GM23248 (cell line): ENCODE measurements at regions not wholly inside any gene's neighbourhood (a gene's known extent, or its start where the extent isn't known, plus 50 kb on each side); places are given as distances from the start of the nearest gene placed in this dataset.

Source experiments
- DNase-seq: peaks from one replicate; pipeline ENCODE4 v3.0.0-alpha.2; 2015
- H2AFZ ChIP-seq: fragments of 200-600 bp; sonication (generic); 2 replicates; pipeline ENCODE4 v1.6.1; 2016; ENCODE audit warnings: antibody characterized with exemption
- H3F3A ChIP-seq: fragments of 200-600 bp; sonication (generic); 2 replicates; pipeline ENCODE4 v1.6.1; 2016; ENCODE audit warnings: mild to moderate bottlenecking, antibody characterized with exemption, mixed run types; ENCODE audit not compliant: insufficient read depth
- H3K27ac ChIP-seq: fragments of 200-600 bp; sonication (generic); 2 replicates; pipeline ENCODE4 v1.5.1; 2016; ENCODE audit warnings: mild to moderate bottlenecking
- H3K27me3 ChIP-seq: fragments of 200-600 bp; sonication (generic); replicated peaks from 2 replicates; pipeline ENCODE4 v1.6.1; 2016; ENCODE audit warnings: mild to moderate bottlenecking; ENCODE audit not compliant: insufficient read depth
- H3K36me3 ChIP-seq: fragments of 200-600 bp; sonication (generic); 2 replicates; pipeline ENCODE4 v1.6.1; 2016; ENCODE audit warnings: low read depth, mild to moderate bottlenecking
- H3K4me1 ChIP-seq: fragments of 200-600 bp; sonication (generic); 2 replicates; pipeline ENCODE4 v1.6.1; 2016; ENCODE audit warnings: mild to moderate bottlenecking; ENCODE audit not compliant: insufficient read depth
- H3K4me2 ChIP-seq: fragments of 200-600 bp; sonication (generic); one replicate; pipeline ENCODE4 v1.6.1; 2016; ENCODE audit warnings: mild to moderate bottlenecking; ENCODE audit not compliant: unreplicated experiment
- H3K4me3 ChIP-seq: fragments of 200-600 bp; sonication (generic); 2 replicates; pipeline ENCODE4 v1.5.1; 2016; ENCODE audit warnings: mild to moderate bottlenecking
- H3K79me2 ChIP-seq: fragments of 200-600 bp; sonication (generic); 2 replicates; pipeline ENCODE4 v1.6.1; 2016; ENCODE audit warnings: mild to moderate bottlenecking; ENCODE audit not compliant: insufficient read depth
- H3K9ac ChIP-seq: fragments of 200-600 bp; sonication (generic); 2 replicates; pipeline ENCODE4 v1.6.1; 2016; ENCODE audit warnings: mild to moderate bottlenecking
- H3K9me2 ChIP-seq: fragments of 200-600 bp; sonication (generic); 2 replicates; pipeline ENCODE4 v1.6.1; 2016; ENCODE audit warnings: mixed run types, mild to moderate bottlenecking, moderate library complexity; ENCODE audit not compliant: insufficient read depth
- H3K9me3 ChIP-seq: fragments of 200-600 bp; sonication (generic); one replicate; pipeline ENCODE4 v1.6.1; 2017; ENCODE audit warnings: low read depth
- H4K20me1 ChIP-seq: fragments of 200-600 bp; sonication (generic); 2 replicates; pipeline ENCODE4 v1.6.0; 2016; ENCODE audit not compliant: insufficient read depth
- EZH2 ChIP-seq: fragments of 200-600 bp; sonication (generic); IDR thresholded peaks from 2 replicates; pipeline ENCODE4 v1.6.1; 2018; ENCODE audit warnings: antibody characterized with exemption, mild to moderate bottlenecking; ENCODE audit not compliant: insufficient read depth, poor library complexity, severe bottlenecking
- EZH2phosphoT487 ChIP-seq: fragments of 200-600 bp; sonication (generic); IDR thresholded peaks from 2 replicates; pipeline ENCODE4 v1.6.1; 2018; ENCODE audit warnings: antibody characterized with exemption, moderate library complexity, mild to moderate bottlenecking, low read depth; ENCODE audit not compliant: insufficient read depth
- WGBS, 2 experiments: methylation state at CpG; one replicate each; pipeline ENCODE4 v1.1.6; 2015 to 2017; ENCODE audit warnings: low lambda C conversion rate in 2 of 2, low coverage in 1 of 2; ENCODE audit errors: missing lambda C conversion rate in 2 of 2; 5-methylcytosine and 5-hydroxymethylcytosine counted together
- in situ Hi-C: fragments of 300-500 bp; cut with MboI; formaldehyde crosslinking; loops from 2 replicates; pipeline ENCODE4 v1.15.0; 2020

- no peak overlapping the region for H2AFZ ChIP-seq
- DNase-seq: no peak
- in situ Hi-C loops: no loop called here
- no peaks in the 10 kb centered on the region for H3K36me3 ChIP-seq
- H3K4me2 ChIP-seq: no peak overlapping the region
- no peak overlapping the region for H3K4me3 ChIP-seq
- H3K27ac ChIP-seq: no peak overlapping the region
- no peaks in the 10 kb centered on the region for H3K79me2 ChIP-seq
- no peaks in the 10 kb centered on the region for H3K9me3 ChIP-seq
- H3K9ac ChIP-seq: no peak overlapping the region
- WGBS, 2 experiments: 23 to 30% methylated on average over 8 of the region's 8 CpGs
- H3K4me1 ChIP-seq: no peaks in the 10 kb centered on the region
- H4K20me1 ChIP-seq: no peaks in the 10 kb centered on the region
- H3F3A ChIP-seq: no peaks in the 10 kb centered on the region
- H3K9me2 ChIP-seq: no peaks in the 10 kb centered on the region
- TF ChIP-seq EZH2phosphoT487: no peak
- no peak for TF ChIP-seq EZH2
- peaks cover 9% of the 10 kb centered on the region; the same call in 1 of the 2 replicates for H3K27me3 ChIP-seq
Measured at GRCh38 chr20:60872224-60872623, 379.8 kb upstream of the CDH4 start.

- Histone ChIP-seq H3K9me3 (no peaks in the 10 kb centered on the region), H3K9ac (no peak overlapping the region), H3K79me2 (no peaks in the 10 kb centered on the region), H3K27ac (no peak overlapping the region), H2AFZ (no peak overlapping the region), H4K20me1 (no peaks in the 10 kb centered on the region), H3K4me3 (no peak overlapping the region), H3K27me3 (no peaks in the 10 kb centered on the region), H3K4me2 (no peak overlapping the region), H3K36me3 (no peaks in the 10 kb centered on the region), H3F3A (no peaks in the 10 kb centered on the region), H3K4me1 (no peaks in the 10 kb centered on the region), H3K9me2 (no peaks in the 10 kb centered on the region)
- no peak for DNase-seq
- in situ Hi-C loops: no loop called here
- TF ChIP-seq EZH2phosphoT487 (no peak), EZH2 (no peak)
- WGBS, 2 experiments: 28 to 33% methylated on average over 14 of the region's 14 CpGs
Measured at GRCh38 chr20:60877071-60877857, 374.8 kb upstream of the CDH4 start.

- Histone ChIP-seq H4K20me1 (no peaks in the 10 kb centered on the region), H3K27ac (no peak overlapping the region), H3K9me3 (no peaks in the 10 kb centered on the region), H3K4me2 (no peak overlapping the region), H3K9ac (no peak overlapping the region), H3K27me3 (0 out of 2 replicates have a peak, but pooled peaks cover 5% of the 10 kb centered on the region), H2AFZ (no peak overlapping the region), H3K4me3 (no peak overlapping the region), H3K36me3 (no peaks in the 10 kb centered on the region), H3F3A (no peaks in the 10 kb centered on the region), H3K9me2 (no peaks in the 10 kb centered on the region), H3K4me1 (no peaks in the 10 kb centered on the region), H3K79me2 (no peaks in the 10 kb centered on the region)
- TF ChIP-seq EZH2: no peak
- no peak for TF ChIP-seq EZH2phosphoT487
- DNase-seq: peak; percentile 10
- in situ Hi-C loops: no loop called here
- WGBS, 2 experiments: 35 to 36% methylated on average over 6 of the region's 6 CpGs
Measured at GRCh38 chr20:60882836-60883235, 369.2 kb upstream of the CDH4 start.

GRCh38 chr20:60883496-60883895, 368.6 kb upstream of the CDH4 start:
- peaks cover 5% of the 10 kb centered on the region; the same call in 1 of the 2 replicates for H3K27me3 ChIP-seq
- no peaks in the 10 kb centered on the region for H4K20me1 ChIP-seq
- in situ Hi-C loops: no loop called here
- no peaks in the 10 kb centered on the region for H3K9me3 ChIP-seq
- H3K4me3 ChIP-seq: no peak overlapping the region
- no peaks in the 10 kb centered on the region for H3K79me2 ChIP-seq
- H3K36me3 ChIP-seq: no peaks in the 10 kb centered on the region
- no peak overlapping the region for H2AFZ ChIP-seq
- no peak overlapping the region for H3K4me2 ChIP-seq
- TF ChIP-seq EZH2phosphoT487 (no peak), EZH2 (no peak)
- DNase-seq: no peak
- no peaks in the 10 kb centered on the region for H3K4me1 ChIP-seq
- H3K9ac ChIP-seq: no peak overlapping the region
- no peak overlapping the region for H3K27ac ChIP-seq
- no peaks in the 10 kb centered on the region for H3F3A ChIP-seq
- H3K9me2 ChIP-seq: no peaks in the 10 kb centered on the region
- 12 to 16% methylated on average over 4 of the region's 4 CpGs for WGBS, 2 experiments
